Ammon's horn (tissue), 1 donor: ENCODE measurements at regions not wholly inside any gene's neighbourhood (a gene's known extent, or its start where the extent isn't known, plus 50 kb on each side); places are given as distances from the start of the nearest gene placed in this dataset.

ENCODE experiments used
- DNase-seq: peaks from one replicate; pipeline ENCODE4 v3.0.0-alpha.2; 2016; ENCODE audit warnings: low spot score

GRCh38 chr16:14334366-14335080 lies 263.4 kb downstream of the MRTFB start:
- DNase-seq, result no peak

- DNase-seq, result no peak
Measured at GRCh38 chr16:14333361-14333760, 262.2 kb downstream of the MRTFB start.

GRCh38 chr16:14331020-14331419 lies 259.9 kb downstream of the MRTFB start:
- DNase-seq, result no peak

GRCh38 chr16:14329727-14330350 lies 258.7 kb downstream of the MRTFB start:
- no peak for DNase-seq

GRCh38 chr16:14325502-14326401 lies 254.6 kb downstream of the MRTFB start:
- DNase-seq, result no peak

GRCh38 chr16:14324581-14324980 lies 253.5 kb downstream of the MRTFB start:
- no peak for DNase-seq

- no peak for DNase-seq
Measured at GRCh38 chr16:14322186-14322585, 251.1 kb downstream of the MRTFB start.

GRCh38 chr16:14321542-14321941 lies 250.4 kb downstream of the MRTFB start:
- DNase-seq, result peak; percentile 57

GRCh38 chr16:14320406-14320805 lies 249.3 kb downstream of the MRTFB start:
- no peak for DNase-seq
